Colonic mucosa (tissue), 4 donors: ENCODE measurements at regions not wholly inside any gene's neighbourhood (a gene's known extent, or its start where the extent isn't known, plus 50 kb on each side); places are given as distances from the start of the nearest gene placed in this dataset.
"Not testable (repeated sequence)": the region's sequence is repeated elsewhere in the genome, so short reads cannot be mapped to it uniquely, and the experiment has no call there.

ENCODE experiments used
- DNase-seq: peaks from one replicate; pipeline ENCODE4 v3.0.0-alpha.2; 2020
- H3K27ac ChIP-seq: fragments of 200-600 bp; one replicate; pipeline ENCODE4 v1.8.0; 2021
- H3K27me3 ChIP-seq: fragments of 200-600 bp; one replicate; pipeline ENCODE4 v1.8.0; 2021
- H3K36me3 ChIP-seq: fragments of 200-600 bp; one replicate; pipeline ENCODE4 v1.8.0; 2021
- H3K4me1 ChIP-seq: fragments of 200-600 bp; one replicate; pipeline ENCODE4 v1.8.0; 2021; ENCODE audit warnings: mild to moderate bottlenecking
- H3K4me3 ChIP-seq: fragments of 200-600 bp; one replicate; pipeline ENCODE4 v1.8.0; 2021
- H3K9ac ChIP-seq, 2 donors: one replicate each; pipeline ENCODE4 v1.7.0; 2013; ENCODE audit warnings: control low read depth in 2 of 2, low read depth in 2 of 2, low read length in 2 of 2
- H3K9me3 ChIP-seq: fragments of 200-600 bp; one replicate; pipeline ENCODE4 v1.8.0; 2021
- intact Hi-C: fragments of 100-400 bp; cut with DNase I; formaldehyde crosslinking; loops from one replicate; pipeline ENCODE4 v1.14.1; 2022
- TF ChIP-seq, protein P1 (sequence below): fragments of 200-600 bp; IDR thresholded peaks from one replicate; pipeline ENCODE4 v1.8.0; 2022; ENCODE audit warnings: antibody characterized with exemption, mild to moderate bottlenecking
- donor health status: healthy.
- donor health status: DM: no; HTN: no; CAD: no.
- donor health status: DM: no; HTN: no; CAD: no.

DNA sequence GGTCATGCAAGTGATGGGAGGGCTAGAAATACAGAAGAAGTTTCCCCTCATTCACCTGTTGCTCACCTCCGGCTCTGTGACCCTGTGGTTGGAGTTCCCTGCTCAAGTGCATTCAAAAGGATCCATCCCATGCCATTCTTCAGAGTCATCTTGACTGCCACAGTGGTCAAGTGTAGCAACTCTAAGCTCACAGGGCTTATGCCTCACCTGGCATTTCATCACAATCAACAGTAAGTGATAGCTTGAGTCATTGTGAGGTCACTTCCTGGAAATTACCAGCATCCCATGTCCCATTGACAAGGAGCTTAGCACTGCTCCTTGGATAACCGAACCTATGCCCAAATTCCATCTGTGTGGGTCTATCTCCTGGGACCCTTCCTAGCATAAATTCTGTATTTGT is 55.6 kb downstream of the OR4C45 start:
- H3K9ac ChIP-seq: no peak overlapping the region
- intact Hi-C loops: no loop called here
- no peaks in the 10 kb centered on the region for H3K27me3 ChIP-seq
- no peaks in the 10 kb centered on the region for H3K4me1 ChIP-seq
- H3K27ac ChIP-seq: no peak overlapping the region
- DNase-seq: no peak
- H3K4me3 ChIP-seq: no peak overlapping the region
- H3K36me3 ChIP-seq: no peaks in the 10 kb centered on the region
- H3K9me3 ChIP-seq: no peaks in the 10 kb centered on the region
- TF ChIP-seq, protein P1, sequence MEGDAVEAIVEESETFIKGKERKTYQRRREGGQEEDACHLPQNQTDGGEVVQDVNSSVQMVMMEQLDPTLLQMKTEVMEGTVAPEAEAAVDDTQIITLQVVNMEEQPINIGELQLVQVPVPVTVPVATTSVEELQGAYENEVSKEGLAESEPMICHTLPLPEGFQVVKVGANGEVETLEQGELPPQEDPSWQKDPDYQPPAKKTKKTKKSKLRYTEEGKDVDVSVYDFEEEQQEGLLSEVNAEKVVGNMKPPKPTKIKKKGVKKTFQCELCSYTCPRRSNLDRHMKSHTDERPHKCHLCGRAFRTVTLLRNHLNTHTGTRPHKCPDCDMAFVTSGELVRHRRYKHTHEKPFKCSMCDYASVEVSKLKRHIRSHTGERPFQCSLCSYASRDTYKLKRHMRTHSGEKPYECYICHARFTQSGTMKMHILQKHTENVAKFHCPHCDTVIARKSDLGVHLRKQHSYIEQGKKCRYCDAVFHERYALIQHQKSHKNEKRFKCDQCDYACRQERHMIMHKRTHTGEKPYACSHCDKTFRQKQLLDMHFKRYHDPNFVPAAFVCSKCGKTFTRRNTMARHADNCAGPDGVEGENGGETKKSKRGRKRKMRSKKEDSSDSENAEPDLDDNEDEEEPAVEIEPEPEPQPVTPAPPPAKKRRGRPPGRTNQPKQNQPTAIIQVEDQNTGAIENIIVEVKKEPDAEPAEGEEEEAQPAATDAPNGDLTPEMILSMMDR: no peak

DNA sequence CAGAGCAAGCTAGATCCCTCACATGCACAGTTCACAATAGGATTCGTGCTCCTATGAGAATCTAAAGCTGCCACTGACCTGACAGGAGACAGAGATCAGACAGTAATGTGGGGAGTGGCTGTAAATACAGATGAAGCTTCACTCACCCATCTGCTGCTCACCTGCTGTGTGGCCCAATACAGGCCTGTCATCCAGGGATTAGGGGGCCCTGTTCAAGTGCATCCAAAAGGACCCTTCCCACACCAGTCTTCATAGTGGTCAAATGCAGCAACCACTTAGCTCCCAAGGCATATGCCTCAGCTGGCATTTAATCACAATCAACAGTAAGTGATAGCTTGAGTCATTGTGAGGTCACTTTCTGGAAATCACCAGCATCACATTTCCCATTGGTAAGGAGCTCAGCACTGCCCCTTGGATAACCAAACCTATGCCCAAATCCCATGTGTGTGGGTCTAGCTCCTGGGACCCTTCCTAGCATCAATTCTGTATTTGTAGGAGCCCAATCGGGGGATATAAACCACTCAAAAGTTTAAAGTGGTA is 65.6 kb downstream of the OR4C45 start:
- H3K4me1 ChIP-seq: no peaks in the 10 kb centered on the region
- no peak overlapping the region for H3K4me3 ChIP-seq
- no peak for DNase-seq
- no peak overlapping the region for H3K9ac ChIP-seq
- H3K36me3 ChIP-seq: no peaks in the 10 kb centered on the region
- intact Hi-C loops: no loop called here
- TF ChIP-seq, protein P1: no peak
- H3K9me3 ChIP-seq: no peaks in the 10 kb centered on the region
- no peak overlapping the region for H3K27ac ChIP-seq
- H3K27me3 ChIP-seq: no peaks in the 10 kb centered on the region

DNA sequence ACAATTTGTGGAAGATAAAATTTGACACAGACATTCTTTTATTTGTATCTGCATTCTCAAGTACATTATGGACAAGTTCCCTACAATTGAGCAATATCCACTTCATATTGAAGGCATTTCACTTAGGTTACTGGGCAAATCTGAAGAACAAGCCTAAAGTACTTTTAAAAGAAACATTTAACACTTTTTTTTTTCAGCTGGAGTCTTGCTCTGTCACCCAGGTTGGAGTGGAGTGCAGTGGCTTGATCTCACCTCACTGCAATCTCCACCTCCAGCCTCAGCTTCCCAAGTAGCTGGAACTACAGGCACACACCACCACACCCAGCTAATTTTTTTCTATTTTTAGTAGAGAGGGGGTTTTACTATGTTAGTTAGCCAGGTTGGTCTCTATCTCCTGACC is 70.2 kb downstream of the OR4C45 start:
- no peaks in the 10 kb centered on the region for H3K27me3 ChIP-seq
- intact Hi-C loops: no loop called here

DNA sequence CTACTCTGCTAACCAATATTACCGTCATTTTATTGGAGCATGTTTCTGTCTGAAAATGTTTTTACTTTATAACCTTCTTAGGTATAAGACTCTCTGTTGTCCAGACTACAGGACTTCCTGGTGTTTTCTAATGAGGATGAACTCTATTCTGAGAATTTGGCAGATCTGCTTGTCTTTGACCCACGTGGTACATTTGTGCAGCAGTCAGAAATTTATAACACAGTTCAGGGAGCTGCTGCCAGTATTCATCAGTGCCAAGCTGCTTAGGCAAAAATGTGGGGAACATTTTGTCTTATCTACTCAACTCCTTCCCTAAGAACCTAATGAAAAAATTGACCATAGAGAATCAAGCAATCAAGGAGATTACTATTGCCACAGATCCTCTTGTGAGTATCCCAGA is 108.0 kb downstream of the OR4C45 start:
- H3K27ac ChIP-seq, H3K4me1 ChIP-seq, H3K36me3 ChIP-seq, H3K9me3 ChIP-seq, intact Hi-C loops, H3K27me3 ChIP-seq, H3K4me3 ChIP-seq, DNase-seq, H3K9ac ChIP-seq: not testable (repeated sequence)

More for the DNA sequence above, 70.2 kb downstream of the OR4C45 start:
- Histone ChIP-seq H3K27ac (no peak overlapping the region), H3K36me3 (no peaks in the 10 kb centered on the region), H3K9ac (no peak overlapping the region), H3K4me1 (no peaks in the 10 kb centered on the region), H3K4me3 (no peak overlapping the region), H3K9me3 (no peaks in the 10 kb centered on the region)
- TF ChIP-seq, protein P1: no peak
- no peak for DNase-seq

DNA sequence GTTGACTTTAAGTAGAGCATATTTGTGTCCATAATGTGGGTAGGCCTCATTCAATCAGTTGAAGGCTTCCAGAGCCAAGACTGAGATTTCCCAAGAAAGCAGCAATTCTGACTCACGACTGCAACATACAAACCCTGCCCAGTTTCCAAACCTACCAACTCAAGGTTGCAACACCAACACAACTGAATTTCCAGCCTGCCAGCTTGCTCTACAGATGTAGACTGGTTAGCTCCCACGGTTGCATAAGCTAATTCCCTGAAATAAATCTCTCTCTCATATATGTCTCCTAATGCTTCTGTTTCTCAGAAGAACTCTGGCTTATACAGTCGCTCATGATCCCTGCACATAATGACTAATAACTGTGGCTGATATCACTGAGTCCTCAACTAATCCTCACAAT is 113.6 kb downstream of the OR4C45 start:
- H3K4me1 ChIP-seq, H3K9me3 ChIP-seq, H3K36me3 ChIP-seq, H3K27me3 ChIP-seq, H3K9ac ChIP-seq, DNase-seq, intact Hi-C loops, H3K4me3 ChIP-seq, H3K27ac ChIP-seq: not testable (repeated sequence)

DNA sequence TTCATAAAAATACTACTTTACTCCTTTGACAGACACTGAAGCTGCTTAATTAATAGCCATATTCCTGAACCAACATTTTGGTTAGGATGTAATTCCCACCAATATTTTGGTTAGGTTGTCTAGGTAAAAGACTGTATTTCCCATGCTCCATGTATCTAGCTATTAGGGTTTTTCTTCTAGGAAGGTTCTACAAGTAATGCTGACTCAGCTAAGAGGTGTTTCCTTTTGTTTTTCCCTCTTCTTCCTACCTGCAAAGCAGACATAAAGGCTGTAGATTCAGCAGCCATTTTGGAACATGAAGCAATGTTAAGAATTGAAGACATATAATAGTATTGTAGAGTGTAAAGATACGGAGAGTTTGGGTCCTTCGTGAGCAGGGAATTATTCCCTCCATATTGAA is 115.3 kb downstream of the OR4C45 start:
- H3K9ac ChIP-seq, intact Hi-C loops, H3K27ac ChIP-seq: not testable (repeated sequence)

DNA sequence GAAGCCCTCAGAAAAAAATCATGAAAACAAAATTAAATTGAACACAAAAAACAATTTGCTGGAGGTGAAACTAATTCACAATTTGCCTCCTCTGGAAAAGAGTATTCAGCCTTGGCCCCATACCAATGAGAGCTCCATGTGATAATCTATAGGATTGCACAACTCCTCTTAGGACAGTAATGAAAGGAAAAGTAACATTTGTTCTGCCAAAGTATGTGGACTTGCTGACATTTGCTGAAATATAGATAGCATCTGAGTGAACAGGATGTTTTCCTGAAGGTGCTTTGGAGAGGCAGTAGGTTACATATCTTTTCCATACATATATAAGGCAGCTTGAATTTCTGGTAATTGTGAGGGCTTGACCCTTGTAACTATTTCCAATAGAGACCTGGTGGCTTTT is 122.8 kb downstream of the OR4C45 start:
- no peak overlapping the region for H3K27ac ChIP-seq
- DNase-seq: no peak
- H3K4me1 ChIP-seq: no peaks in the 10 kb centered on the region
- no peaks in the 10 kb centered on the region for H3K27me3 ChIP-seq
- no peaks in the 10 kb centered on the region for H3K36me3 ChIP-seq
- no peak overlapping the region for H3K9ac ChIP-seq
- TF ChIP-seq, protein P1: no peak
- intact Hi-C loops: no loop called here
- H3K9me3 ChIP-seq: no peaks in the 10 kb centered on the region
- no peak overlapping the region for H3K4me3 ChIP-seq

More for the DNA sequence above, 115.3 kb downstream of the OR4C45 start:
- H3K4me1 ChIP-seq, H3K4me3 ChIP-seq, H3K36me3 ChIP-seq, DNase-seq, H3K27me3 ChIP-seq, H3K9me3 ChIP-seq: not testable (repeated sequence)
